Suppressor macrophage treated with lipopolysaccharide for 1 hour (primary cell): ENCODE measurements at regions not wholly inside any gene's neighbourhood (a gene's known extent, or its start where the extent isn't known, plus 50 kb on each side); places are given as distances from the start of the nearest gene placed in this dataset.
"Not testable (repeated sequence)": the region's sequence is repeated elsewhere in the genome, so short reads cannot be mapped to it uniquely, and the experiment has no call there.

Experiments
- DNase-seq, 3 donors: peaks; one replicate each; pipeline ENCODE4 v3.0.0-alpha.2; 2020 to 2022

DNA sequence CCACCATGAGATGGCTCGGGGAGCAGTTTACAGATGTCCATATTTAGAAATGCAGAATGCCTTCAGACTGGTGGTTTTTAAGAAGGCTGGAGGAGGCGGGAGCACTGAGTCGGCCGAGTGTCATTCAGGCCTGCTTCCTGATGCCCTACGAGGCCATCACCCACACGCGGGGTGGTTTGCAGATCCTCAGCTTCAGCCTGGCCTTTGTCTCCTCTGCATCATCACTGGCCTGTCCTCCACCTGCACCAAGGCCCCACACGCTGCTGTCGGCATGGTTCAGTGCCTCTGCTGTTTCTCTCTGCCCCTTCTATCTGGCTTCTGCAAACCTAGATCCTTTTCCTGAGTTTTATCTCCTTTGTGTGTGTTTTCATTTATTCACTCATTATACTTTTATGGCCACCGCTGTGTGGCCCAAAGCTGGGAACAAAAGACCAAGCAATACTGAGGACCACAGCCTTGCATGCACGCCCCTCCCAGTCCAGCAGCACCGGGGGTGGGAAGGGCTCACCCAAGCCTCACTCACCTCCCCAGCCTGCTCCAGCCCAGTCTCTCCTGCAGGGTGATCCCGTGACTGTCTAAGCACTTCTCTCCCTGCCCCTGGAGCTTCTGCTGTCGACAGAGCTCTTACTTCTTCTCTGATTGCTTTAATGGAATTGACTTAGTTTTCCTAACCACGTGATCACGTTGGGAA, 240.8 kb downstream of the TEX29 start:
- DNase-seq: no peak

DNA sequence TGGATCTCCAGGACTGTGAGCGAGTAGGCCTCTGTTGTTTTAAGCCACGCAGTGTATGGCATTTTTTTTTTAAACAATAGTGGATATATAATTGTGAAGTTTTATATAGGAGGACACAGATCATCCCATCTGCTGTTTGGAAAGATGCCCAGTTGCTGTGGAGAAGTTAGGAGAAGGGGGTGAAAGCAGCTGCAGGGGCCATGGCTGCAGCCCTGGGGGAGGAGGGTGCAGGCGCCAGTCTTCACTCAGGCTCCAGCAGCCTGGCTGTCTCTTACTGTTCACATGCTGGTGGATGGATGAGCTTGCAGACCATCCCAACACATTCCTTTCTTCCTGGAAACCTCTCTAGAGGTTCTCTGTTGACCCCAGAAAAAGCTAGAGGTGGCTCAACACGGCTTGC, 242.3 kb downstream of the TEX29 start:
- DNase-seq: no peak

- no peak for DNase-seq
These were observed 244.2 kb downstream of the TEX29 start for GRCh38 chr13:111564606-111565005.

DNA sequence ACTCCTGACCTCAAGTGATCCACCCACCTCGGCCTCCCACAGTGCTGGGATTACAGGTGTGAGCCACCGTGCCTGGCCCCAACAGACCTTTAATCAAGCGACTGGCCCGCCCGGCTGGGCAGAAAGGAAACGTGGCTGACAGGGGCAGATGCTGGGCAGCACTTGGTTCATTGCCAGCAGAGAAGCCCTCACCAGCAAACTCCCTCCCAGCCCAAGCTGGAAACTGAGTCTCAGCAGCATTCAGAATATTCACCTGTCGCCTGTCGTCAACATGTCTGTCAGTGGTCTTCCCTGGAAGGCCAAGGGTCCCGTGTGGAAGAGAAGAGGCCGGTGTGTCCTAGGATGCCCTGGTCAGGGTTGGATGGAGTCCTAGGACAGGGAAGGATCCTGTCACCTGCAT, 245.0 kb downstream of the TEX29 start:
- no peak for DNase-seq

DNA sequence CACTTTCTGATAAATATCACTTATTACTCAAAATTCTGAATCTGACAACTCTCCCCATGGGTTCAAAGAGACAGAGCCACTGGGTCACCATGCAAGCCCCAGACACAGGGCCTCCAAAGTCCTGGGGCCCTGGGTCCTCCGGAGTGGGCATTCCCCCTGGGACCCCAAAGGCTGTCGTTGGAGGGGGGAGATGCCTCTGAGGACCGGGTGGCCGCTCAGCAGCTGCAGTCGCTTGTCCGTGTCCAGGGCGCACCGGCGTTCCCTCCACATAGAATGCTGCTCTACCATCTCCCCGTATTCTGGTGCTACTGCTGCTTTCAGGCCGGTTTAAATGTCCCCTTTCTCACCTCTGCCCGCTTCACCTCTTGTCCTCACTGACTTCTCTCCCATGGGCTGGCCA, 246.1 kb downstream of the TEX29 start:
- no peak for DNase-seq

DNA sequence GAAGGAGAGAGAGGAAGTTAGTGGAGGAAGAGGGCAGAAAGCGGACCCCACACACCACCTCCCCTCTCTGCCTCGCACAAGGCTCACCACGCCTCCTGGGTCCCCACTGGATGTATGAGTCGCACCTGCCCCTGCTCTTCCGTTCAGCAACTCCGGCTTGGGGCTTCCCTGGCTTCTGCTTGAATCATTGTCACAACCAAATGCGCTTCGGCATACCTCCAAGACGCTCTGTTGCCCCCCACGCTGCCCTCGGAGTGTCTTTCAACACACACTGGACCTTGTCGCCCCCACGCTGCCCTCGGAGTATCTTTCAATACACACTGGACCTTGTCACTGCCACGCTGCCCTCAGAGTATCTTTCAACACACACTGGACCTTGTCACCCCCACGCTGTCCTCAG, 247.2 kb downstream of the TEX29 start:
- DNase-seq: no peak

- no peak for DNase-seq
These were observed 247.8 kb downstream of the TEX29 start for GRCh38 chr13:111568290-111568689.

- no peak for DNase-seq
These were observed 250.5 kb downstream of the TEX29 start for GRCh38 chr13:111570911-111571310.

- DNase-seq: no peak
These were observed 252.7 kb downstream of the TEX29 start for GRCh38 chr13:111572956-111573761.

DNA sequence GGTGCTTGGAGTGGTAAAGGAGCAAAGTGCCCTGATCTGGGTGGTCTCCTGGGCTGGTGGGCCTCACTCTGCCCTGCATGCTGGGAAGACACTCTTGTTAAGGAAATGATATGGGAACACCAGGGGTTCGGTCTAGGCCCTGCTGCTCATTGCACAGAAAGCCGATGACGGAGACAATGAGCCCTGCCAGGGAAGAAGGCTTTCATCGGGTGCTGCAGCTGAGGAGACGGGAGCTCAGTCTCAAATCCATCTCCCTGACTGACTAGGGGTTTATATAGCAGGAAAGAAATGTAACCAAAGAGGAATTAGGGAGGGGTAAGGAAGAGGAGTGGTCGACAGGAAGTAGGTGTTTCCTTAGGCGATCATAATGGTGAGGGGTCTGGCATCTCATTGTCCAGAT, 253.4 kb downstream of the TEX29 start:
- DNase-seq: no peak

GRCh38 chr13:111575276-111575675, 254.8 kb downstream of the TEX29 start:
- DNase-seq: no peak

- no peak for DNase-seq
These were observed 255.3 kb downstream of the TEX29 start for GRCh38 chr13:111575719-111576118.

GRCh38 chr13:111577208-111577828, 256.9 kb downstream of the TEX29 start:
- DNase-seq: no peak

- DNase-seq: peak in 1 of 3 donors; percentile 8
These were observed 257.6 kb downstream of the TEX29 start for GRCh38 chr13:111577956-111578605.

GRCh38 chr13:111584101-111584672, 263.7 kb downstream of the TEX29 start:
- DNase-seq: peak in 1 of 3 donors; percentile 9

GRCh38 chr13:111584870-111585269, 264.4 kb downstream of the TEX29 start:
- DNase-seq: peak in 1 of 3 donors; percentile 5

- peak in 1 of 3 donors; percentile 16 for DNase-seq
These were observed 265.8 kb downstream of the TEX29 start for GRCh38 chr13:111586291-111586690.

DNA sequence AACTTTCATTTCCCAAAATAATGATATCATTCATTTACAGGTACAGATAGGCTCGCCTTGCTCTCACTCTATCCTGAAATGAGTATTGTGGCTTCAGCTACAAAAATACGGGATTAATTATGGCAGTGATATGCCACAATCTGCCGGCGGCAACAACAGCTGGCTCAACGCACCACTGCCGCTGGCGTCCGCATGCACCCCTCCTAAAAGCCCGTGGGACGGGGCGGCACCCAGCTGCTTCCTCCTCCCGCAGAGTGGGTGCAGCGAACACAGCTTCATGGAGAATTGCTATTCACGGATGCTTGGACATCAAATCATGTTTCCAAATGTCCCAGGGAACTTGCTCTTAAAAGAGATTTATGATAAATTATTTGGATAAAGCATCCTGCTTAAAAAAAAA, 266.8 kb downstream of the TEX29 start:
- DNase-seq: peak in 1 of 3 donors; percentile 5

DNA sequence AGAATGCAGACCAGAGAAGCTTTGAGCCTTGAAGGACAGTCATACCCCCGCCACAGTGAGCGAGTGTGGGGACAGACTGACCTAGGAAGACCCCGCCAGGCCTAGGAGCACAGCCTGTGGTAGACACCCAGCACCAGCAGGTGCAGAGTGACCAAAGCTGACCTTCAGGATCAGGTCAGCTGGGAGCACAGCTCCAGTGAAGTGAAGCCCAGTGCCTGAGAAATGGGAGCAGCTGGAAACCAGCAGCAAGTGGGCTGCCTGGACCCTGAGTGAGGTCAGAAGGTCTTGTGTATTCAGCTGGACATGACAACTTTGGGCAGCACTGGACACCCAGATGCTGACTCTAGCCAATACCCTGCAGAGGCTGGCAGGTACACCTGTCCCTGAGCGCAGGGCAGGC, 268.9 kb downstream of the TEX29 start:
- DNase-seq: peak in 1 of 3 donors; percentile 8

DNA sequence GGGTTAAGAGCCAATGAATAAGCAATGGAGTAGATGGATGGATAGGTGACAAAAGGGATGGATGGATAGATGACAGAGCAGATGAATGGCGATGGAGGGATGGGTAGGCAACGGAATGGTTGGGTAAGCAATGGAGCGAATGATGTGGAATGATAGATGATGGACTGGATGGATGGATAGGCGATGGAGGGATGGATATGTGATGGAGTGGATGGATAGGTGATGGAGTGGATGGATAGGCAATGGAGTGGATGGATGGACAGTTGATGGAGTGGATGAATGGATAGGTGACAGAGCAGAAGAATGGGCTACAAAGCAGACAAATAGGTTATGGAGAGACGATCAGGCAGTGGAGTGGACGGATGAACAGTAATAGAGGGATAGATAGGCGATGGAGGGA, 269.6 kb downstream of the TEX29 start:
- no peak for DNase-seq

- DNase-seq: no peak
These were observed 270.4 kb downstream of the TEX29 start for GRCh38 chr13:111590796-111591195.

- not testable (repeated sequence) for DNase-seq
These were observed 273.0 kb downstream of the TEX29 start for GRCh38 chr13:111593490-111593889.

DNA sequence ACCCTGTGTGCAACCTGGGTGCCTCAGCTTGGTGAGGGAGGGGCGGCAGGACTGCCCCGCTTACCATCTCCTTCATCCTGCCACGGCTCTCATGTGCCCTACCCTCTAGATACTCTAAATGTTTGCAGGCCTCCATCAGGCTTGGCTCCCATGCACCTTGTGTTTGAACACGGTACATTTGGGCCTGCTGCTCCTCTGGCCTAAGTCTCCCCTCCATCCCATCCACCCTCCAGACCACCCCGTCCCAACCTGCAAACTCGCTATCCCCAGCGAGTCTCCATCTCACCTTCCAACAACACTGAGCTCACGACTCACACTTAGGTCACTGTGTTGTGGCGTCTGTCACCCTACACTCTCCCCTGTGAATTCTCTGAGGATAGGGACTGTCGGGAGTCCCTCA, 274.2 kb downstream of the TEX29 start:
- DNase-seq: peak in 1 of 3 donors; percentile 10
